ENCODE measurements at regions not wholly inside any gene's neighbourhood (a gene's known extent, or its start where the extent isn't known, plus 50 kb on each side); places are given as distances from the start of the nearest gene placed in this dataset.

DNA sequence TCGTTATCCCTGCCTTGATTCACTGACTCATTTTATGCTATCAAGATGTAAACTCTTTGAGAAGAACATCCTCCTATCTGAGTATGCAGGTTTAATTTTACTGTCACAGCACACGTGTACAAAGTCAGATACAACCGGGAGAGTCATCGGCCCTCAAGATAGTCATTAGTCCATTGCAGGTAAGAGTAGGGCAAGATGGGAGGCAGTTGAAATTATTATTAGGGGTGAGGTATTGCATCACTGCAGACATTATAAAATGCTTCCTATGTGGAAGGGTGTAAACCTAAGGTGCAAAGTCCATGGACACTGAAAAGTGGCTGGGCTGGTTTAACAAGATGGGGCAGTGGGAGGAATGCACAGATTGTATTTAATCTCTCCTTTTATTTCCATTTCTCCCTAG is 113.7 kb downstream of the ARL4A start:
- H3K4me3 ChIP-seq (ENCODE audit: low read depth, low read length): no peak overlapping the region
- no peaks in the 10 kb centered on the region for H3K36me3 ChIP-seq
- no peak for DNase-seq
- H3K4me1 ChIP-seq: no peaks in the 10 kb centered on the region
- TF ChIP-seq, protein P1, sequence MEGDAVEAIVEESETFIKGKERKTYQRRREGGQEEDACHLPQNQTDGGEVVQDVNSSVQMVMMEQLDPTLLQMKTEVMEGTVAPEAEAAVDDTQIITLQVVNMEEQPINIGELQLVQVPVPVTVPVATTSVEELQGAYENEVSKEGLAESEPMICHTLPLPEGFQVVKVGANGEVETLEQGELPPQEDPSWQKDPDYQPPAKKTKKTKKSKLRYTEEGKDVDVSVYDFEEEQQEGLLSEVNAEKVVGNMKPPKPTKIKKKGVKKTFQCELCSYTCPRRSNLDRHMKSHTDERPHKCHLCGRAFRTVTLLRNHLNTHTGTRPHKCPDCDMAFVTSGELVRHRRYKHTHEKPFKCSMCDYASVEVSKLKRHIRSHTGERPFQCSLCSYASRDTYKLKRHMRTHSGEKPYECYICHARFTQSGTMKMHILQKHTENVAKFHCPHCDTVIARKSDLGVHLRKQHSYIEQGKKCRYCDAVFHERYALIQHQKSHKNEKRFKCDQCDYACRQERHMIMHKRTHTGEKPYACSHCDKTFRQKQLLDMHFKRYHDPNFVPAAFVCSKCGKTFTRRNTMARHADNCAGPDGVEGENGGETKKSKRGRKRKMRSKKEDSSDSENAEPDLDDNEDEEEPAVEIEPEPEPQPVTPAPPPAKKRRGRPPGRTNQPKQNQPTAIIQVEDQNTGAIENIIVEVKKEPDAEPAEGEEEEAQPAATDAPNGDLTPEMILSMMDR (IDR thresholded peaks at IDR 0.05; ENCODE audit: low read depth, low read length): no peak
- no peaks in the 10 kb centered on the region for H3K9me3 ChIP-seq
- peaks cover 12% of the 10 kb centered on the region; the same call in 1 of the 2 replicates for H3K27me3 ChIP-seq

DNA sequence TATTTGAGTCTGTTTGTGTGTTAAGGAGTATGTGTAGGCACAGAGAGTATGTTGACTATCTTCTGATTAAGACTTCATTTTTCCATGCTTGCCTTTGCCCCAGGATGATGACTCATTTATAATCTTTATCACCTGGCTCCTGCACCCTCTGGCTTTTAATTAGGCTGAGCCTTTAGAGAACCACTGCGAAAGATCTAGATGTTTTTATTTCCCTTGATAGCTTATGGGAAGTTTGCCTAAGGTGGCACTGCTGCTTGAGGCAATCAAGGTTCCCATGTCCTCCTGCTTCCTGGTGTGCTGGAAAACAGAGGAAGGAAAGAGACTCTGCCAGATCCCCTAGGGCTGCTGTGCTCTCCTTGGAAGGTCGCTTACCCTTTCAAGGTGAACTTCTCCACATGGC is 114.6 kb downstream of the ARL4A start:
- DNase-seq: no peak
- H3K27me3 ChIP-seq: peaks cover 12% of the 10 kb centered on the region; the same call in 1 of the 2 replicates
- H3K9me3 ChIP-seq: no peaks in the 10 kb centered on the region
- no peaks in the 10 kb centered on the region for H3K36me3 ChIP-seq
- H3K4me3 ChIP-seq (ENCODE audit: low read depth, low read length): no peak overlapping the region
- TF ChIP-seq, protein P1 (IDR thresholded peaks at IDR 0.05; ENCODE audit: low read depth, low read length): no peak
- H3K4me1 ChIP-seq: no peaks in the 10 kb centered on the region

DNA sequence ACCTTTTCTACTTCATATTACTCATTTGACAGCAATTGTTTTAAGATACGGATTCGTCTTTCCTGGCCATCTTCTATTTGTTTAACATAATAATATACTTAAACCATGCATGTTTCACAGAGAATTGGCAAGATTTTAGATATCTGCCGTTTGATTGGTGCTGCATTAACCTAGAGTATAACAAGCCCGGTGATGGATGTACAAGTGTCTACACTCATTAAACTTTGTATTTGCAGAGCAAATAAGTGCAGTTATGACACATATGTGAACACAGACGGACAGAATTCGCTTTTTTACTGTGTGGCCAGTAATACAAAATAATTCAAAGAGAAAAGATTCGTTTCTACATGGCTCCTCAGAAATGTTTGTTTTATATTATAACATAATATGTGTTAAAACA is 116.1 kb downstream of the ARL4A start:
- Histone ChIP-seq H3K36me3 (no peaks in the 10 kb centered on the region), H3K9me3 (no peaks in the 10 kb centered on the region), H3K4me1 (no peaks in the 10 kb centered on the region), H3K4me3 (ENCODE audit: low read depth, low read length) (no peak overlapping the region), H3K27me3 (peaks cover 12% of the 10 kb centered on the region; the same call in 1 of the 2 replicates)
- TF ChIP-seq, protein P1 (IDR thresholded peaks at IDR 0.05; ENCODE audit: low read depth, low read length): no peak
- DNase-seq: no peak

DNA sequence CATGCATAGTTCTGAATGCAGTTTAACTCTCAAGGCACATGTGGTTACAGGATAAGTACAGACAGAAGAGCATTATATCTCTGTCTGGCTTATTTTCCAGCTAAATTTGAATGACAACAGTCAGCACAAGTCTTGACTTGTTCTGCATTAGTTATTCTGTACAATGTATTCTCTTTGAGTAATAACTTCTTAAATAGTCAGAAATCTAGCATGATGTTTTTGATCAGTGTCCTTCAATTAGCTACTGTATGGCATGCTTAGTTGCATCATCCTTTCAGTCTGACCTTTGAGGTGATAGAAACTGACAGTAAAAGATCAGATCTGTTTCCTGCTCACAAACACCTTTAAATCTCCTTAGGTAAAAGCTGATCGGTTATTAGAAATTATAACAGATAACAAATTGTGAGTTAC is 118.1 kb downstream of the ARL4A start:
- Histone ChIP-seq H3K4me1 (no peaks in the 10 kb centered on the region), H3K36me3 (no peaks in the 10 kb centered on the region), H3K4me3 (ENCODE audit: low read depth, low read length) (no peak overlapping the region), H3K9me3 (no peaks in the 10 kb centered on the region), H3K27me3 (peaks cover 12% of the 10 kb centered on the region; the same call in 1 of the 2 replicates)
- TF ChIP-seq, protein P1 (IDR thresholded peaks at IDR 0.05; ENCODE audit: low read depth, low read length): no peak
- DNase-seq: no peak

DNA sequence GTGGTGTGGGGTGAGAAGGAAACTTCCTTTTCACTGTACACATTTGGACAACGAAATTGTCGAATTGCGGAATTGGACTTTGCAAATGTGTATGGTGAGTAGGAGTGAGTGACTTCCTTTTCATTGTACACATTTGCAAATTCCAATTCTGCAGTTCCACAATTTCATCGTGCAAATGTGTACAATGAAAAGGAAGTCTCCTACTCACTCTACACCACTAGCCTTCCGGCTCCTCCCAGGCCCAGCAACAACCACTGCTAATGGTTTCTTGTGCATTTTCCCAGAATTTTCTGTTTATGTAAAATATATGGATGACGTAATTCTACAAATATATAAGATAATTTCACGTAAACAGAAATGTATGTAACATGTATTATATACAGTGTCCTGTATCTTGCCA is 118.5 kb downstream of the ARL4A start:
- TF ChIP-seq, protein P1 (IDR thresholded peaks at IDR 0.05; ENCODE audit: low read depth, low read length): no peak
- no peak overlapping the region for H3K4me3 ChIP-seq (ENCODE audit: low read depth, low read length)
- H3K9me3 ChIP-seq: no peaks in the 10 kb centered on the region
- no peaks in the 10 kb centered on the region for H3K4me1 ChIP-seq
- no peaks in the 10 kb centered on the region for H3K36me3 ChIP-seq
- peaks cover 12% of the 10 kb centered on the region; the same call in 1 of the 2 replicates for H3K27me3 ChIP-seq
- no peak for DNase-seq

DNA sequence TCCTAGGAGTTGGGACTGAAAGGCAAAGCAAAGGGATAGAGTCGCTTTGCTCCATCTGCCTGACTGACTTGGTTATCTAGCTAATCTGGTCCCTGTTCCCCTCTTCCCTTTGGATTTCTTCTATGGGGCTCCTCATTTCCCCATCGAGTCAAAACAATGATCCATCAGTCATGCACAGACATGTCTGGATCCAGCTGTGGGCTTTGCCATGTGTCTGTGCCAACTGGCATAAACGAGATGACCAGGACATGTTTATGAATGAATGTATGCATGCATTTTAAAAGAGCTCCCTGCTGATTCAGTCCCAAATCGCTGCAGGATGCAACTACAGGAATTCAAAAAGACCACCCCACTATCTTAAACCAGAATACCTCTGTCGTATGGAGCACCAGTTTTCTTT is 122.0 kb downstream of the ARL4A start:
- no peaks in the 10 kb centered on the region for H3K9me3 ChIP-seq
- H3K4me3 ChIP-seq (ENCODE audit: low read depth, low read length): no peak overlapping the region
- TF ChIP-seq, protein P1 (IDR thresholded peaks at IDR 0.05; ENCODE audit: low read depth, low read length): no peak
- H3K27me3 ChIP-seq: no peaks in the 10 kb centered on the region
- no peaks in the 10 kb centered on the region for H3K4me1 ChIP-seq
- H3K36me3 ChIP-seq: no peaks in the 10 kb centered on the region
- DNase-seq: no peak
